ENCODE measurements at regions not wholly inside any gene's neighbourhood (a gene's known extent, or its start where the extent isn't known, plus 50 kb on each side); places are given as distances from the start of the nearest gene placed in this dataset.

GRCh38 chr6:15804164-15805154 lies 141.6 kb upstream of the DTNBP1 start:
- Mint-ChIP-seq H3K27me3 (ENCODE audit: low read depth) (peaks cover 5% of the 10 kb centered on the region), H3K4me1 (ENCODE audit: low read depth) (no peaks in the 10 kb centered on the region), H3K27ac (no peak overlapping the region), H3K9me3 (no peaks in the 10 kb centered on the region), H3K4me3 (no peak overlapping the region), H3K36me3 (ENCODE audit: low read depth) (no peaks in the 10 kb centered on the region)
- intact Hi-C loops (cut with micrococcal nuclease) = no loop called here
- no peak for DNase-seq
- CTCF ChIA-PET = no interaction called here

- CTCF ChIA-PET = no interaction called here
Observed at GRCh38 chr6:15802466-15802865, 139.6 kb upstream of the DTNBP1 start.

GRCh38 chr6:15801912-15802311 lies 139.1 kb upstream of the DTNBP1 start:
- H3K9me3 Mint-ChIP-seq = peaks cover 14% of the 10 kb centered on the region
- no peak overlapping the region for H3K4me3 Mint-ChIP-seq
- no peak for DNase-seq
- intact Hi-C loops (cut with micrococcal nuclease) = no loop called here
- no peaks in the 10 kb centered on the region for H3K27me3 Mint-ChIP-seq (ENCODE audit: low read depth)
- CTCF ChIA-PET = no interaction called here
- H3K4me1 Mint-ChIP-seq (ENCODE audit: low read depth) = no peaks in the 10 kb centered on the region
- H3K27ac Mint-ChIP-seq = no peak overlapping the region
- H3K36me3 Mint-ChIP-seq (ENCODE audit: low read depth) = no peaks in the 10 kb centered on the region

More at GRCh38 chr6:15802466-15802865, 139.6 kb upstream of the DTNBP1 start:
- Mint-ChIP-seq H3K27me3 (ENCODE audit: low read depth) (no peaks in the 10 kb centered on the region), H3K9me3 (peaks cover 9% of the 10 kb centered on the region), H3K4me3 (no peak overlapping the region), H3K36me3 (ENCODE audit: low read depth) (no peaks in the 10 kb centered on the region), H3K4me1 (ENCODE audit: low read depth) (no peaks in the 10 kb centered on the region), H3K27ac (no peak overlapping the region)
- intact Hi-C loops (cut with micrococcal nuclease) = no loop called here
- DNase-seq = no peak

GRCh38 chr6:15800841-15801617 lies 138.2 kb upstream of the DTNBP1 start:
- Mint-ChIP-seq H3K4me1 (ENCODE audit: low read depth) (no peaks in the 10 kb centered on the region), H3K36me3 (ENCODE audit: low read depth) (no peaks in the 10 kb centered on the region), H3K27me3 (ENCODE audit: low read depth) (no peaks in the 10 kb centered on the region), H3K9me3 (peaks cover 16% of the 10 kb centered on the region), H3K27ac (no peak overlapping the region), H3K4me3 (no peak overlapping the region)
- DNase-seq = no peak
- intact Hi-C loops (cut with micrococcal nuclease) = no loop called here
- CTCF ChIA-PET = interaction anchor here (1.1 kb wide), 1 partner anchor 13 kb away, joined by 3 read pairs; no protein-coding TSS in a partner anchor

- CTCF ChIA-PET = interaction anchor here (0.9 kb wide), 1 partner anchor 330 kb away, joined by 3 read pairs; the partner anchor contains the start of gene MYLIP
- H3K27me3 Mint-ChIP-seq (ENCODE audit: low read depth) = peaks cover 2% of the 10 kb centered on the region
Observed at GRCh38 chr6:15798533-15799255, 135.9 kb upstream of the DTNBP1 start.

GRCh38 chr6:15796844-15797243 lies 134.0 kb upstream of the DTNBP1 start:
- H3K27me3 Mint-ChIP-seq (ENCODE audit: low read depth) = peaks cover 2% of the 10 kb centered on the region
- no peaks in the 10 kb centered on the region for H3K36me3 Mint-ChIP-seq (ENCODE audit: low read depth)
- intact Hi-C loops (cut with micrococcal nuclease) = no loop called here
- no peak overlapping the region for H3K4me3 Mint-ChIP-seq
- no peaks in the 10 kb centered on the region for H3K4me1 Mint-ChIP-seq (ENCODE audit: low read depth)
- CTCF ChIA-PET = no interaction called here
- H3K27ac Mint-ChIP-seq = no peak overlapping the region
- H3K9me3 Mint-ChIP-seq = peaks cover 16% of the 10 kb centered on the region
- no peak for DNase-seq

More at GRCh38 chr6:15798533-15799255, 135.9 kb upstream of the DTNBP1 start:
- Mint-ChIP-seq H3K4me3 (no peak overlapping the region), H3K4me1 (ENCODE audit: low read depth) (no peaks in the 10 kb centered on the region), H3K36me3 (ENCODE audit: low read depth) (no peaks in the 10 kb centered on the region), H3K27ac (no peak overlapping the region), H3K9me3 (peaks cover 16% of the 10 kb centered on the region)
- no peak for DNase-seq
- intact Hi-C loops (cut with micrococcal nuclease) = no loop called here

GRCh38 chr6:15796130-15796771 lies 133.4 kb upstream of the DTNBP1 start:
- Mint-ChIP-seq H3K36me3 (ENCODE audit: low read depth) (no peaks in the 10 kb centered on the region), H3K9me3 (peaks cover 16% of the 10 kb centered on the region), H3K27ac (no peak overlapping the region), H3K4me1 (ENCODE audit: low read depth) (no peaks in the 10 kb centered on the region), H3K27me3 (ENCODE audit: low read depth) (peaks cover 2% of the 10 kb centered on the region), H3K4me3 (no peak overlapping the region)
- CTCF ChIA-PET = no interaction called here
- no peak for DNase-seq
- intact Hi-C loops (cut with micrococcal nuclease) = no loop called here

- Mint-ChIP-seq H3K36me3 (ENCODE audit: low read depth) (no peaks in the 10 kb centered on the region), H3K4me1 (ENCODE audit: low read depth) (no peaks in the 10 kb centered on the region), H3K9me3 (peaks cover 14% of the 10 kb centered on the region), H3K27ac (no peak overlapping the region), H3K4me3 (no peak overlapping the region), H3K27me3 (ENCODE audit: low read depth) (peaks cover 2% of the 10 kb centered on the region)
- intact Hi-C loops (cut with micrococcal nuclease) = no loop called here
- CTCF ChIA-PET = interaction anchor here (1.1 to 2.0 kb wide), 2 partner anchors 48 to 102 kb away, joined by 3 to 9 read pairs; no protein-coding TSS in a partner anchor
- no peak for DNase-seq
Observed at GRCh38 chr6:15793826-15794225, 131.0 kb upstream of the DTNBP1 start.

- H3K4me1 Mint-ChIP-seq (ENCODE audit: low read depth) = no peaks in the 10 kb centered on the region
- CTCF ChIA-PET = interaction anchor here (2.0 kb wide), 1 partner anchor 101 kb away, joined by 9 read pairs; no protein-coding TSS in a partner anchor
- H3K4me3 Mint-ChIP-seq = no peak overlapping the region
- intact Hi-C loops (cut with micrococcal nuclease) = no loop called here
- H3K27ac Mint-ChIP-seq = no peak overlapping the region
- DNase-seq = no peak
- no peaks in the 10 kb centered on the region for H3K36me3 Mint-ChIP-seq (ENCODE audit: low read depth)
- peaks cover 2% of the 10 kb centered on the region for H3K27me3 Mint-ChIP-seq (ENCODE audit: low read depth)
- peaks cover 10% of the 10 kb centered on the region for H3K9me3 Mint-ChIP-seq
Observed at GRCh38 chr6:15793288-15793687, 130.5 kb upstream of the DTNBP1 start.

- Mint-ChIP-seq H3K4me1 (ENCODE audit: low read depth) (no peaks in the 10 kb centered on the region), H3K4me3 (no peak overlapping the region), H3K27ac (no peak overlapping the region), H3K9me3 (peaks cover 7% of the 10 kb centered on the region), H3K36me3 (ENCODE audit: low read depth) (no peaks in the 10 kb centered on the region), H3K27me3 (ENCODE audit: low read depth) (peaks cover 2% of the 10 kb centered on the region)
- CTCF ChIA-PET = interaction anchor here (2.0 kb wide), 1 partner anchor 101 kb away, joined by 9 read pairs; no protein-coding TSS in a partner anchor
- DNase-seq = no peak
- intact Hi-C loops (cut with micrococcal nuclease) = no loop called here
Observed at GRCh38 chr6:15792842-15793241, 130.0 kb upstream of the DTNBP1 start.

GRCh38 chr6:15791448-15792181 lies 128.8 kb upstream of the DTNBP1 start:
- no peak overlapping the region for H3K4me3 Mint-ChIP-seq
- no peaks in the 10 kb centered on the region for H3K4me1 Mint-ChIP-seq (ENCODE audit: low read depth)
- no peak overlapping the region for H3K27ac Mint-ChIP-seq
- no peaks in the 10 kb centered on the region for H3K36me3 Mint-ChIP-seq (ENCODE audit: low read depth)
- H3K27me3 Mint-ChIP-seq (ENCODE audit: low read depth) = peaks cover 2% of the 10 kb centered on the region
- no peak for DNase-seq
- no peaks in the 10 kb centered on the region for H3K9me3 Mint-ChIP-seq
- intact Hi-C loops (cut with micrococcal nuclease) = no loop called here
- CTCF ChIA-PET = no interaction called here

All from activated naive CD4-positive, alpha-beta T cell treated with anti-CD3 and anti-CD28 coated beads for 36 hours (primary cell).